Neuronal stem cell (in vitro differentiated cells): ENCODE measurements at regions not wholly inside any gene's neighbourhood (a gene's known extent, or its start where the extent isn't known, plus 50 kb on each side); places are given as distances from the start of the nearest gene placed in this dataset.

Experiments used
- DNase-seq: peaks from one replicate; pipeline ENCODE4 v3.0.0-alpha.2; 2013; ENCODE audit warnings: low spot score
- H2AFZ ChIP-seq: one replicate; pipeline ENCODE4 v1.6.1; 2013; ENCODE audit warnings: mild to moderate bottlenecking, low read length, inconsistent platforms
- H2AK5ac ChIP-seq: 2 replicates; pipeline ENCODE4 v1.6.1; 2013; ENCODE audit warnings: low read depth, mild to moderate bottlenecking, inconsistent platforms, low read length, moderate library complexity, mixed read lengths
- H2BK120ac ChIP-seq: 2 replicates; pipeline ENCODE4 v1.6.1; 2013; ENCODE audit warnings: low read depth, mild to moderate bottlenecking, inconsistent platforms, low read length, moderate library complexity, mixed read lengths
- H2BK12ac ChIP-seq: one replicate; pipeline ENCODE4 v1.6.1; 2013; ENCODE audit warnings: low read length, inconsistent platforms
- H2BK15ac ChIP-seq: 2 replicates; pipeline ENCODE4 v1.6.1; 2013; ENCODE audit warnings: mild to moderate bottlenecking, low read length, inconsistent platforms, mixed read lengths
- H2BK5ac ChIP-seq: one replicate; pipeline ENCODE4 v1.6.1; 2013; ENCODE audit warnings: inconsistent platforms, mild to moderate bottlenecking, low read length, moderate library complexity
- H3K14ac ChIP-seq: one replicate; pipeline ENCODE4 v1.6.1; 2013; ENCODE audit warnings: low read length, inconsistent platforms
- H3K18ac ChIP-seq: 2 replicates; pipeline ENCODE4 v1.6.1; 2013; ENCODE audit warnings: low read length, inconsistent platforms
- H3K23ac ChIP-seq: 2 replicates; pipeline ENCODE4 v1.6.1; 2013; ENCODE audit warnings: low read depth, mild to moderate bottlenecking, mixed read lengths, low read length, inconsistent platforms; ENCODE audit not compliant: poor library complexity
- H3K27ac ChIP-seq: replicated peaks from 3 replicates; pipeline ENCODE4 v1.5.1; 2013; ENCODE audit warnings: low read length, inconsistent platforms
- H3K27me3 ChIP-seq, 3 experiments: 2 replicates each; pipeline ENCODE4 v1.6.1; 2013; ENCODE audit warnings: low read length in 3 of 3, mild to moderate bottlenecking in 2 of 3, inconsistent platforms in 1 of 3, low read depth in 1 of 3, mixed read lengths in 1 of 3, moderate library complexity in 1 of 3; ENCODE audit not compliant: control insufficient read depth in 3 of 3, insufficient read depth in 3 of 3
- H3K36me3 ChIP-seq, 2 donors: replicated peaks in 1 of 2; 2 replicates each; pipeline ENCODE4 v1.6.1; 2013; ENCODE audit warnings: low read length in 2 of 2; ENCODE audit not compliant: control insufficient read depth in 2 of 2, insufficient read depth in 2 of 2
- H3K4ac ChIP-seq: 2 replicates; pipeline ENCODE4 v1.6.1; 2013; ENCODE audit warnings: inconsistent platforms, mild to moderate bottlenecking, low read length, moderate library complexity
- H3K4me1 ChIP-seq, 2 donors: 1 replicate in 1 of 2; 2 replicates in 1 of 2; pipeline ENCODE4 v1.6.1; 2013; ENCODE audit warnings: low read length in 2 of 2, low read depth in 1 of 2; ENCODE audit not compliant: control insufficient read depth in 2 of 2, insufficient read depth in 1 of 2
- H3K4me2 ChIP-seq: one replicate; pipeline ENCODE4 v1.6.1; 2013; ENCODE audit warnings: mild to moderate bottlenecking, low read length, inconsistent platforms; ENCODE audit not compliant: insufficient read depth, poor library complexity, severe bottlenecking
- H3K4me3 ChIP-seq, 2 donors: 2 replicates each; pipeline ENCODE4 v1.5.1; 2013; ENCODE audit warnings: low read length in 2 of 2, mild to moderate bottlenecking in 2 of 2, inconsistent platforms in 1 of 2, moderate library complexity in 1 of 2
- H3K79me1 ChIP-seq: one replicate; pipeline ENCODE4 v1.6.1; 2013; ENCODE audit warnings: low read depth, mild to moderate bottlenecking, inconsistent platforms, low read length, moderate library complexity
- H3K9ac ChIP-seq: one replicate; pipeline ENCODE4 v1.6.1; 2013; ENCODE audit warnings: mild to moderate bottlenecking, low read depth, low read length, inconsistent platforms; ENCODE audit not compliant: poor library complexity
- H3K9me3 ChIP-seq, 2 donors: replicated peaks in 1 of 2; 2 replicates each; pipeline versions ENCODE3 to v1.6.1; 2013; ENCODE audit warnings: low read length in 2 of 2, mild to moderate bottlenecking in 2 of 2, inconsistent platforms in 1 of 2, low read depth in 1 of 2, mixed read lengths in 1 of 2, moderate library complexity in 1 of 2; ENCODE audit not compliant: control insufficient read depth in 2 of 2, insufficient read depth in 1 of 2
- H4K8ac ChIP-seq: one replicate; pipeline ENCODE4 v1.6.1; 2013; ENCODE audit warnings: low read depth, mild to moderate bottlenecking, inconsistent platforms, low read length, moderate library complexity
- H4K91ac ChIP-seq: one replicate; pipeline ENCODE4 v1.6.1; 2013; ENCODE audit warnings: low read length, low read depth, mild to moderate bottlenecking, inconsistent platforms; ENCODE audit not compliant: poor library complexity
- WGBS, 2 donors: extraction: QIAGEN DNeasy Blood & Tissue Kit; methylation state at CpG; one replicate each; pipeline ENCODE4 v1.1.7; 2013; ENCODE audit warnings: missing lambda C conversion rate in 2 of 2, mixed read lengths in 1 of 2; ENCODE audit not compliant: insufficient read length in 2 of 2, insufficient replicate concordance in 1 of 2; ENCODE audit errors: extremely low coverage in 2 of 2; 5-methylcytosine and 5-hydroxymethylcytosine counted together

DNA sequence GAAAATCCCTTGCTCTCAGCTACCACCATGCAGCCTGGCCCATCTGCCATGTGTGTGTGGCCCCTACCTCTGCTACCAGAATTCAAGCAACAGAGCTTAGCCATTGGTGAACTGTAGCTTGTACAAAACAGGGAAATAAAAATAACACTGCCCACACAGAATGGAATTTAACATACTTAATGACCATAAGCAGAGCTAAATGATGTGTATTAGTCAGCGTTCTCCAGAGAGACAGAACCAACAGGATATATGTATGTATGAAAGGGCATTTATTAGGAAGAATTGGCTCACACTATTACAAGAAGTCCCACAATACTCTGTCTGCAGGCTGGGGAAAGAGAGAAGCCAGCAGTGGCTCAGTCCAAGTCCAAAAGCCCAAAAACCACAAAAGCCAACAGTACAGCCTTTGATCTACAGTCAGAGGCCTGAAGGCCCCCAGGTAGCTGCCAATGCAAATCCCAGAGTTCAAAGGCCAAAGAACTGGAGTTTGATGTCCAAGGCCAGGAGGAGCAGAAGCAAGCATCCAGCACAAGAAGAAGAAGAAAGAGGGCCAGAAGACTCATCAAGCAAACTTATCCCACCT is 318.8 kb downstream of the DNAH5 start:
- no peak overlapping the region for H2BK15ac ChIP-seq
- H3K23ac ChIP-seq: no peak overlapping the region
- no peak overlapping the region for H3K4me2 ChIP-seq
- no peak overlapping the region for H3K4ac ChIP-seq
- no peaks in the 10 kb centered on the region for H3K27me3 ChIP-seq
- no peak overlapping the region for H2AK5ac ChIP-seq
- no peak overlapping the region for H3K4me3 ChIP-seq
- H2BK12ac ChIP-seq: no peak overlapping the region
- whole genome bisulfite sequencing, 2 donors: no CpG with 5 or more reads among the region's 1 CpG
- H3K36me3 ChIP-seq: no peaks in the 10 kb centered on the region
- H3K14ac ChIP-seq: peak overlapping the region; percentile 56
- no peak overlapping the region for H3K9ac ChIP-seq
- DNase-seq: no peak
- H4K91ac ChIP-seq: no peak overlapping the region
- H2AFZ ChIP-seq: no peak overlapping the region
- no peaks in the 10 kb centered on the region for H3K79me1 ChIP-seq
- H3K27ac ChIP-seq: no peak overlapping the region
- H2BK5ac ChIP-seq: no peak overlapping the region
- H4K8ac ChIP-seq: no peak overlapping the region
- no peak overlapping the region for H2BK120ac ChIP-seq
- no peak overlapping the region for H3K18ac ChIP-seq
- no peaks in the 10 kb centered on the region for H3K9me3 ChIP-seq
- no peaks in the 10 kb centered on the region for H3K4me1 ChIP-seq

DNA sequence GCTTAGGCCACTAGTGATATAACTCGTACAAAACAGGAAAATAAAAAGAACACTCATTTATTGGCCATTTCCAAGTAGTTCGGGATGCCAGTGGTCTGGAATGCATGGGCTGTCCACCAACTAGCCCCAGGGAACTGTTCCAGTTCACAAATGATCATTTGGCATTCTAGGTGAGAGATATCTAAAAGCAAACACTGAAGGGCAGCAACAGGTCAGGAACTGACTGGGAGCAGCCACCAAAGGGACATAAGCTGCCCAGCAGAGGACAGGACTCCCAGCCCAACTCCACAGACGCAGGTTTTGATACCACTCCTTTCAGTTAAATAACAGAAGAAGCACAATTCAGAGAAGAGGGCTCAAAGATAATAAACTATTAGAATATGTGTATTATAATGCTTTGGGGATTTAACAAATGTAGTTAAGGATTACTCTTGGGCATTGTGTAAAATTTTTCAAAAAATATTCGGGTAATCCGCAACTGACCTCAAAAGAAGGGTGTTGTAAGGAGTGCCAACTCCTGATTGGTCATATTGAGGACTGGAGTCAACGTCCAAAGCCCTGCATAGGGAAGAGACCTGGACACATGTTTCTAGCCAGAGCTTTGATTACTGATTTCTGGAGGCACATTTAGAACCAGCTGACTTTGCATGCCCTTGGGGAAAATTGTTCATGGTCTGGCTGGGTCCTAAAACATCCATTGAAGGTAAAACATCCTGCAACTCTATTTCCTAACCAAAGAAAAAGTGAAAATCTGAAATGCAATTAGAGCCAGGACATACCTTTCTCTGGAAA is 320.0 kb downstream of the DNAH5 start:
- Histone ChIP-seq H3K9me3 (no peaks in the 10 kb centered on the region), H2BK12ac (no peak overlapping the region), H3K27ac (no peak overlapping the region), H3K23ac (no peak overlapping the region), H3K4me2 (no peak overlapping the region), H2AK5ac (no peak overlapping the region), H2BK120ac (no peak overlapping the region), H2BK5ac (no peak overlapping the region), H2BK15ac (no peak overlapping the region), H3K9ac (no peak overlapping the region), H3K27me3 (no peaks in the 10 kb centered on the region), H4K91ac (no peak overlapping the region), H2AFZ (no peak overlapping the region), H3K14ac (no peak overlapping the region), H4K8ac (no peak overlapping the region), H3K4ac (no peak overlapping the region), H3K4me3 (no peak overlapping the region), H3K18ac (no peak overlapping the region), H3K79me1 (no peaks in the 10 kb centered on the region), H3K36me3 (no peaks in the 10 kb centered on the region), H3K4me1 (no peaks in the 10 kb centered on the region)
- WGBS, 2 donors: no CpG with 5 or more reads among the region's 6 CpGs
- no peak for DNase-seq

DNA sequence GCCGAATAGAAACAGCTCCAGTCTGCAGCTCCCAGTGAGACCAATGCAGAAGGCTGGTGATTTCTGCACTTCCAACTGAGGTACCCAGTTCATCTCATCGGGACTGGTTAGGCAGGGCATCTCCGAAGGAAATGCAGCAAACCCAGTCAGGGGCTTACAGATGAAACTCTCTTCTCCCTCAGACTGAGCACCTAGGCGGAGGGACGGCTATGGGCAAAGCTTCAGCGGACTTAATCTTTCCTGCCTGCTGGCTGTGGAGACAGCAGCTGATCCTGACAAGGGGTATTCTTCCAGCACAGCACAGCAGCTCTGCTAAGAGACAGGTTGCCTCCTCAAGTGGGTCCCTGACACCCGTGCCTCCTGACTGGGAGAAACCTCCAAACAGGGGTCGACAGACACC is 330.9 kb downstream of the DNAH5 start:
- WGBS, 2 donors: no CpG with 5 or more reads among the region's 8 CpGs
- peak overlapping the region; percentile 28 for H3K18ac ChIP-seq
- H4K91ac ChIP-seq: no peak overlapping the region
- H3K27ac ChIP-seq: no peak overlapping the region
- DNase-seq: no peak
- no peak overlapping the region for H2BK5ac ChIP-seq
- no peaks in the 10 kb centered on the region for H3K79me1 ChIP-seq
- no peak overlapping the region for H2BK120ac ChIP-seq
- no peak overlapping the region for H2BK12ac ChIP-seq
- H3K23ac ChIP-seq: no peak overlapping the region
- H2BK15ac ChIP-seq: no peak overlapping the region
- H3K36me3 ChIP-seq: no peaks in the 10 kb centered on the region
- H3K9me3 ChIP-seq: no peaks in the 10 kb centered on the region
- H3K9ac ChIP-seq: peak overlapping the region; percentile 44
- no peak overlapping the region for H2AFZ ChIP-seq
- no peak overlapping the region for H3K4ac ChIP-seq
- no peak overlapping the region for H2AK5ac ChIP-seq
- H3K27me3 ChIP-seq: no peaks in the 10 kb centered on the region
- H3K4me3 ChIP-seq: no peak overlapping the region
- H3K4me2 ChIP-seq: no peak overlapping the region
- H3K4me1 ChIP-seq: peaks cover 0 to 4% of the 10 kb centered on the region in 2 donors
- H3K14ac ChIP-seq: peak overlapping the region; percentile 89
- no peak overlapping the region for H4K8ac ChIP-seq

DNA sequence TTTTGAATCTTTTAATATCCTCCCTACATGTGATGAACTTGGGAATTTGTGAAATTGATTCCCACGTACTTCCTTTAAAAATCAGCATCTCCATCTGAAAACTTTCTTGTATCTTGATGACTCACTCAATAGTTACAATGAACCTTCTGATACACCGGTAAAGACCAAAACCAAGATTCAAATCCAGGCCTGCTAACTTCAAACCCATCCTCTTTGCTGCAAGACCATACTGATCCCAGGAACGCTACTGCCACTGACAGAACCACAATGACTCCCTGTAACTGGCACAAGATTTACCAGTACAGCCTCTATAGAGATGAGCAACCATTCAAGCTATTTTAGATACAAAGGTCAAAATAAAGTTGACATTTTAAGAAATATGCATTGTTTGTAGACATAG is 332.9 kb downstream of the DNAH5 start:
- no CpG with 5 or more reads among the region's 3 CpGs for WGBS, 2 donors
- Histone ChIP-seq H2AFZ (no peak overlapping the region), H2BK120ac (no peak overlapping the region), H3K23ac (no peak overlapping the region), H3K36me3 (no peaks in the 10 kb centered on the region), H2BK5ac (no peak overlapping the region), H4K8ac (no peak overlapping the region), H2AK5ac (no peak overlapping the region), H2BK12ac (no peak overlapping the region), H2BK15ac (no peak overlapping the region), H3K4me2 (no peak overlapping the region), H3K4me3 (no peak overlapping the region), H4K91ac (no peak overlapping the region), H3K9ac (no peak overlapping the region), H3K14ac (no peak overlapping the region), H3K79me1 (no peaks in the 10 kb centered on the region), H3K4ac (no peak overlapping the region), H3K27ac (no peak overlapping the region), H3K18ac (no peak overlapping the region), H3K9me3 (no peaks in the 10 kb centered on the region), H3K27me3 (no peaks in the 10 kb centered on the region), H3K4me1 (peaks cover 0 to 4% of the 10 kb centered on the region in 2 donors)
- no peak for DNase-seq
